H1 (cell line): ENCODE measurements at regions not wholly inside any gene's neighbourhood (a gene's known extent, or its start where the extent isn't known, plus 50 kb on each side); places are given as distances from the start of the nearest gene placed in this dataset.
"Not testable (repeated sequence)": the region's sequence is repeated elsewhere in the genome, so short reads cannot be mapped to it uniquely, and the experiment has no call there.

Source experiments
- JUND ChIP-seq: IDR thresholded peaks from 2 replicates; pipeline ENCODE4 v1.6.1; 2011; ENCODE audit warnings: mild to moderate bottlenecking, improper control_type of control experiment, low read length
- MAFK ChIP-seq: IDR thresholded peaks from 2 replicates; pipeline ENCODE4 v1.6.1; 2012; ENCODE audit warnings: low read depth, mild to moderate bottlenecking, improper control_type of control experiment, low read length
- POLR2A ChIP-seq, 2 experiments: IDR thresholded peaks; 1 replicate in 1 of 2; 2 replicates in 1 of 2; pipeline ENCODE4 v1.6.1; 2011; ENCODE audit warnings: low read depth in 2 of 2, low read length in 2 of 2, mild to moderate bottlenecking in 2 of 2; ENCODE audit errors: control extremely low read depth in 1 of 2
- RAD21 ChIP-seq, 2 experiments: IDR thresholded peaks in 1 of 2; conservative IDR thresholded peaks in 1 of 2; 2 replicates each; pipeline ENCODE4 v1.6.1; 2011; ENCODE audit warnings: low read depth in 2 of 2, low read length in 2 of 2, improper control_type of control experiment in 1 of 2, inconsistent platforms in 1 of 2, mild to moderate bottlenecking in 1 of 2, moderate library complexity in 1 of 2
- RNF2 ChIP-seq: fragments of 200-900, 300-1000 bp; sonication (generic); IDR thresholded peaks from 2 replicates; pipeline ENCODE4 v1.7.1; 2016; ENCODE audit warnings: borderline replicate concordance, low read depth, mild to moderate bottlenecking, antibody characterized with exemption, low read length; ENCODE audit not compliant: poor library complexity, severe bottlenecking; ENCODE audit errors: missing control alignments

DNA sequence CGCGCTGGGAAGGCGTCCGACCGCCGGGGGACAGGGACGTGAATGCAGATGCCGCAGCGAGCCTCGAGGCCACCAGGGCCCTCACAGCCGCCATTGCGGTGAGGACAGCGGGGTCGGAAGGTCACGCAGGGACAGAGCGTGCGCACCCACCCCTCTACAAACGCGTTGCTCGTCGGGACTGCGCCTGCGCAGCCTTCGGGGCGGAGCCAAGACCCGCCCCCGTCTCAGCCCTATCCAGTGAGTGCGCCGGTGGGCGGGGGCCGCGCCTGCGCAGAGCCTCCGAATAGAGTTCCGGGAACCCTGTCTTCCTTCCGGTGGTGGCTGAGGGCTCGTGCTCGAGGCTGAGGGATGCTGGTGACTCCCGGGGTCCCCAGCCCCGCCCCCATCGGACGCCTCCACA is 5393.1 kb upstream of the TPTE start:
- not testable (repeated sequence) for TF ChIP-seq JUND; RNF2; RAD21 (IDR thresholded peaks at IDR 0.05 in 1 of 2, conservative IDR thresholded peaks at IDR 0.05 in 1 of 2; ENCODE audit: low read depth in 2 of 2, low read length in 2 of 2); MAFK
- TF ChIP-seq POLR2A (IDR thresholded peaks at IDR 0.05; ENCODE audit: control extremely low read depth in 1 of 2, low read depth in 2 of 2, low read length in 2 of 2), result peak in 1 of 2 experiments; percentile 51; a peak in 2 of 3 replicates
